D721Med (cell line): ENCODE measurements at regions not wholly inside any gene's neighbourhood (a gene's known extent, or its start where the extent isn't known, plus 50 kb on each side); places are given as distances from the start of the nearest gene placed in this dataset.
A peak's percentile ranks its signal among the peaks of the same experiment; 100 is the strongest.
"Not testable (repeated sequence)": the region's sequence is repeated elsewhere in the genome, so short reads cannot be mapped to it uniquely, and the experiment has no call there.

Experiments
- DNase-seq: peaks from one replicate; pipeline ENCODE4 v3.0.0; 2011; ENCODE audit warnings: low spot score; ENCODE audit not compliant: insufficient read length
- FAIRE-seq: peaks from 2 replicates; lab custom pipeline; 2011; peaks lifted over from hg19 to GRCh38; lab: Jason Lieb, UNC
- TF ChIP-seq, protein P1 (sequence below): IDR thresholded peaks from 2 replicates; pipeline ENCODE4 v1.5.1; 2012; ENCODE audit warnings: mild to moderate bottlenecking, control low read depth; ENCODE audit not compliant: insufficient read depth; ENCODE audit errors: missing control alignments

DNA sequence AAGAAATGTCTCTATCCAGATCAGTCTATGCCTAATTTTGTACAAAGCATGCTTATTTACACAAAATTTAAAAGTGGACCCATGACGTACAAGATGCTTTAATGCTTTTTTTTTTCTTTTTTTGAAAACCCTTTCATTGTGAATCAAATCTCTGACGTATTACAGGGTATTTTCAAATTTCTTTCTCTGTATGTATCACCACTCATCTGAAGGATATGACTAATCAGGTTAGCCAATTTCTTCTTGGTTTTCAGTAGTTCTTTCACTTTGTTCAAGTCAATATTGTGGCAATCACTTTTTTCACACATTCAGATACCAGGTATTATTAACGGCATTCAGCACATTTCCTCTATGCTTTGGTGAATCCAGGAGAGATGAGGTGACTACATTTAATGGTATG lies 685.3 kb downstream of the TRHDE start:
- FAIRE-seq = no peak
- DNase-seq = no peak
- TF ChIP-seq, protein P1, sequence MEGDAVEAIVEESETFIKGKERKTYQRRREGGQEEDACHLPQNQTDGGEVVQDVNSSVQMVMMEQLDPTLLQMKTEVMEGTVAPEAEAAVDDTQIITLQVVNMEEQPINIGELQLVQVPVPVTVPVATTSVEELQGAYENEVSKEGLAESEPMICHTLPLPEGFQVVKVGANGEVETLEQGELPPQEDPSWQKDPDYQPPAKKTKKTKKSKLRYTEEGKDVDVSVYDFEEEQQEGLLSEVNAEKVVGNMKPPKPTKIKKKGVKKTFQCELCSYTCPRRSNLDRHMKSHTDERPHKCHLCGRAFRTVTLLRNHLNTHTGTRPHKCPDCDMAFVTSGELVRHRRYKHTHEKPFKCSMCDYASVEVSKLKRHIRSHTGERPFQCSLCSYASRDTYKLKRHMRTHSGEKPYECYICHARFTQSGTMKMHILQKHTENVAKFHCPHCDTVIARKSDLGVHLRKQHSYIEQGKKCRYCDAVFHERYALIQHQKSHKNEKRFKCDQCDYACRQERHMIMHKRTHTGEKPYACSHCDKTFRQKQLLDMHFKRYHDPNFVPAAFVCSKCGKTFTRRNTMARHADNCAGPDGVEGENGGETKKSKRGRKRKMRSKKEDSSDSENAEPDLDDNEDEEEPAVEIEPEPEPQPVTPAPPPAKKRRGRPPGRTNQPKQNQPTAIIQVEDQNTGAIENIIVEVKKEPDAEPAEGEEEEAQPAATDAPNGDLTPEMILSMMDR = no peak

GRCh38 chr12:72966684-72967083 lies 694.5 kb downstream of the TRHDE start:
- FAIRE-seq = no peak

DNA sequence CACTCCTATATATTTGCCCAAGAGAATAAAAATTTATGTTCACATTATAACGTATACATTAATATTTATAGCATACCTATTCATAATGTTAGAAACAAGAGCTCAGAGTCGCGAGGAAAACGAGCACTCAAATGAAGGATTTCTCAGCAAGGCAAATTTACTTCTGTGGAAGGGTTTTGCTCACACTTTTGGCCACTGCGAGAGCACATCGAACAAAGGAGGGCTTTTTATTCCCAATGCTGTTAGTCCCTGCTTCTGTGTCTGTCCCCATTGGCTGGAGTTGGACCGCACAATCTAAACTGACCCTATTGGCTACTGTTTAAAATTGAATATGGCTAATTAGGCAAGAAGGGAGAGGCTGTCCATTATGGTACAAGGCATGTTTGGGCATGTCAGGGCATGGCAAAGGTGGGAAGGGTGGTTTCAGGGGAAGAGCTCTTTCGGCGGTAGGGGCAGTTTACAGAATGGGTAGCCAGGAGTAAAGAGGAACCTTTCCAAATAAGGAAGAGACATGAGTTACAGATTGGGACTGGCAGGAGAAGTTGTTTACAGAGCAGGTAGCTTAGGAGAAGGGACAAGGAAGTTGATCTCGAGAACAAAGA lies 702.9 kb downstream of the TRHDE start:
- no peak for DNase-seq
- FAIRE-seq = no peak
- TF ChIP-seq, protein P1 = no peak

More at GRCh38 chr12:72966684-72967083, 694.5 kb downstream of the TRHDE start:
- DNase-seq = no peak
- TF ChIP-seq, protein P1 = no peak

GRCh38 chr12:72978999-72979398 lies 706.8 kb downstream of the TRHDE start:
- FAIRE-seq = no peak
- TF ChIP-seq, protein P1 = no peak
- DNase-seq = no peak

DNA sequence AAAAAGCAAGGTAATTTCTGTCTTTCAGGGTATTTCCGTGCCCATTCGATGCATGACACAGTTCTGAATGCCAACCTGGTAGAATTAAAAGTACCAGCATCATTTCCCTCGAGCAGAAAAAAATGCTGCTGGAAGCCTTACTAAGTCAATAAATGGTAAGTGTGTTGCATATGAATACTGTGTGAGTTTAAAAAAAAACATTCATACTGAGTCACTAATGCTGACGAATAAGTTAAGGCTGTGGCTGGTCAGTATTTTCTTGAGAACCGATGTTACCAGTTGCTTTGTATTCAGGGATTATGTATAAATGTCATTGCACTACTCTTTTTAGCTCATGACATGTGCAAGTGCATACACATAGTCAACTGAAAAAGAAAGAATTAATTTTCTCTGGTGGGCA lies 710.2 kb downstream of the TRHDE start:
- peak; percentile 21 for FAIRE-seq

GRCh38 chr12:72986963-72987362 lies 714.8 kb downstream of the TRHDE start:
- no peak for DNase-seq
- TF ChIP-seq, protein P1 = no peak
- no peak for FAIRE-seq

More for the DNA sequence above, 710.2 kb downstream of the TRHDE start:
- TF ChIP-seq, protein P1 = no peak
- DNase-seq = no peak

DNA sequence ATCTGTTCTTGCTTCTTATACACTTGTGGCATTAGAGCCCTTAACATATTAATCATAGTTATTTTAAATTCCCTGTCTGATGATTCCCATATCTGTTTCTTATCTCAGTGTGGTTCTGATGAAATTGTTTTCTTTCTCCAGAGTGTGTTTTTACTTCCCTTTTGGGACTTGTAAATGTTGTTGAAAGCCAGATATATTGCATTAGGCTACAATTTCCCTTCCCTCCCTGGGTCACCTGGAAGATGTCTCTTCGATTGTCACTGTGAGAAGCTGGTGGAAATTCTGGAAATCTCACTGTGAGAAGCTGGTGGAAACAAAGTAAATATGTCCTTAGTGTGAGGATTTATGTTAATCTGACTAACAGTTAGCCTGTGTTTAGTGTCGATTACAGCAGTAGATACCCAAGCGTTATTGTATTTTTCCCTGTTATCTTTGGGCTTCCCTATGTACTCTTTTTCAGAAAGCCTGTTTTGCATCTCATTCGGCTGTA lies 717.3 kb downstream of the TRHDE start:
- no peak for DNase-seq
- TF ChIP-seq, protein P1 = no peak
- FAIRE-seq = no peak

GRCh38 chr12:72995029-72995428 lies 722.9 kb downstream of the TRHDE start:
- not testable (repeated sequence) for FAIRE-seq, DNase-seq
